HepG2 (cell line): ENCODE measurements at regions not wholly inside any gene's neighbourhood (a gene's known extent, or its start where the extent isn't known, plus 50 kb on each side); places are given as distances from the start of the nearest gene placed in this dataset.

ENCODE experiments used
- ATAC-seq: fragments of 200-7000 bp; cut with Tn5 transposase; 3 replicates; pipeline ENCODE4 v1.9.1; 2020; ENCODE audit warnings: mild to moderate bottlenecking, moderate library complexity
- BruUV-seq: library from RNA; stranded (reverse); fragments of 400-500 nt; replicated peaks from 2 replicates; lab custom pipeline; 2021; lab: Mats Ljungman, UMichigan
- CTCF ChIA-PET: fragments of 300-600 bp; formaldehyde crosslinking; extraction: SDS; loops from one replicate; lab custom pipeline; 2021; ENCODE audit warnings: low total read pairs, inconsistent platforms, low intra/inter-chr PET ratio; lab: Yijun Ruan, JAX
- POLR2A ChIA-PET: fragments of 350-600 bp; sonication (Branson Sonifier 250); formaldehyde crosslinking; loops from one replicate; lab custom pipeline; 2020; ENCODE audit warnings: antibody characterized with exemption, inconsistent platforms; lab: Yijun Ruan, JAX
- DNase-seq: peaks from one replicate; pipeline ENCODE4 v3.0.0-alpha.2; 2015; ENCODE audit warnings: low spot score
- FAIRE-seq: peaks from 3 replicates; lab custom pipeline; 2011; peaks lifted over from hg19 to GRCh38; lab: Jason Lieb, UNC
- H2AFZ ChIP-seq: one replicate; pipeline ENCODE4 v1.6.1; 2011; ENCODE audit warnings: low read length, inconsistent platforms
- H3K27ac ChIP-seq: fragments of 300-600 bp; 3 replicates; pipeline ENCODE4 v1.8.0; 2011; ENCODE audit warnings: mixed run types, mild to moderate bottlenecking, mixed read lengths, low read length, inconsistent platforms; ENCODE audit not compliant: insufficient read depth; ENCODE audit errors: extremely low read length
- H3K27me3 ChIP-seq, 2 experiments: fragments of 200-600 bp in 1 of 2; 2 replicates in 1 of 2; 3 replicates in 1 of 2; pipeline versions ENCODE4 v1.6.0 to v1.8.0; 2011; ENCODE audit warnings: low read length in 2 of 2, mild to moderate bottlenecking in 2 of 2, moderate library complexity in 2 of 2, inconsistent platforms in 1 of 2; ENCODE audit not compliant: insufficient read depth in 2 of 2, control insufficient read depth in 1 of 2
- H3K36me3 ChIP-seq, 2 experiments: fragments of 200-600 bp in 1 of 2; replicated peaks in 1 of 2; 2 replicates in 1 of 2; 3 replicates in 1 of 2; pipeline versions ENCODE4 v1.5.1 to v1.8.0; 2011; ENCODE audit warnings: low read length in 2 of 2, inconsistent platforms in 1 of 2; ENCODE audit not compliant: insufficient read depth in 2 of 2, control insufficient read depth in 1 of 2
- H3K4me1 ChIP-seq: 2 replicates; pipeline ENCODE4 v1.5.1; 2012; ENCODE audit warnings: low read length, inconsistent platforms; ENCODE audit not compliant: insufficient read depth
- H3K4me2 ChIP-seq: 2 replicates; pipeline ENCODE4 v1.6.0; 2011; ENCODE audit warnings: low read depth, low read length, inconsistent platforms
- H3K4me3 ChIP-seq, 3 experiments: fragments of 200-600 bp in 1 of 3; sonication (generic), shearing (Covaris generic) in 1 of 3; replicated peaks in 1 of 3; 2 replicates each; pipeline ENCODE4 v1.5.1; 2011 to 2016; ENCODE audit warnings: low read length in 3 of 3, inconsistent platforms in 2 of 3, low read depth in 2 of 3, mild to moderate bottlenecking in 2 of 3, control low read depth in 1 of 3, mixed read lengths in 1 of 3; ENCODE audit not compliant: insufficient read depth in 1 of 3
- H3K79me2 ChIP-seq: one replicate; pipeline ENCODE4 v1.6.1; 2011; ENCODE audit warnings: low read length, inconsistent platforms; ENCODE audit not compliant: insufficient read depth
- H3K9ac ChIP-seq: 2 replicates; pipeline ENCODE4 v1.6.0; 2011; ENCODE audit warnings: mild to moderate bottlenecking, low read depth, low read length, inconsistent platforms; ENCODE audit not compliant: insufficient read depth
- H3K9me3 ChIP-seq: 2 replicates; pipeline ENCODE4 v1.5.1; 2012; ENCODE audit warnings: mild to moderate bottlenecking, low read length
- H4K20me1 ChIP-seq: 2 replicates; pipeline ENCODE4 v1.6.0; 2011; ENCODE audit warnings: inconsistent platforms, mild to moderate bottlenecking, low read length, moderate library complexity; ENCODE audit not compliant: insufficient read depth
- BCL6 ChIP-seq: IDR thresholded peaks from 2 replicates; pipeline ENCODE4 v1.6.1; 2016; ENCODE audit warnings: missing genetic modification reagents, missing compliant biosample characterization
- EHMT2 ChIP-seq: fragments of 200-600 bp; sonication (generic); IDR thresholded peaks from 2 replicates; pipeline ENCODE4 v1.7.0; 2017; ENCODE audit warnings: antibody characterized with exemption, low read depth, low read length, borderline replicate concordance
- FIP1L1 ChIP-seq: fragments of 200-400 bp; formaldehyde crosslinking; IDR thresholded peaks from 2 replicates; pipeline ENCODE4 v1.6.1; 2018; ENCODE audit warnings: low read depth, mild to moderate bottlenecking, low read length, moderate library complexity, borderline replicate concordance; ENCODE audit not compliant: insufficient read depth
- FOXJ3 ChIP-seq: sonication (generic); formaldehyde crosslinking; IDR thresholded peaks from 2 replicates; pipeline ENCODE4 v1.4.0; 2020; ENCODE audit warnings: missing genetic modification reagents, mild to moderate bottlenecking, borderline replicate concordance
- HNRNPK ChIP-seq: fragments of 200-400 bp; formaldehyde crosslinking; IDR thresholded peaks from 2 replicates; pipeline ENCODE4 v1.6.1; 2018; ENCODE audit warnings: low read length, low read depth, moderate library complexity, mild to moderate bottlenecking; ENCODE audit not compliant: poor library complexity, severe bottlenecking
- ONECUT2 ChIP-seq: sonication (generic); formaldehyde crosslinking; IDR thresholded peaks from 2 replicates; pipeline ENCODE4 v1.4.0; 2020; ENCODE audit warnings: missing genetic modification reagents
- ZNF224 ChIP-seq: sonication (generic); formaldehyde crosslinking; IDR thresholded peaks from 2 replicates; pipeline ENCODE4 v1.5.0; 2020; ENCODE audit warnings: mild to moderate bottlenecking, missing genetic modification reagents
- ZNF496 ChIP-seq: sonication (generic); formaldehyde crosslinking; IDR thresholded peaks from 2 replicates; pipeline ENCODE4 v1.8.1; 2023; ENCODE audit warnings: mild to moderate bottlenecking, moderate library complexity, missing genetic modification reagents; ENCODE audit not compliant: insufficient replicate concordance
- WGBS: methylation state at CpG from one replicate; pipeline ENCODE4 v1.1.6; 2017; ENCODE audit warnings: low lambda C conversion rate; 5-methylcytosine and 5-hydroxymethylcytosine counted together
- in situ Hi-C: cut with HindIII; loops from 2 replicates; pipeline ENCODE4 v1.10.0; 2017; ENCODE audit warnings: low pct_unique_long_range_greater_than_20kb; ENCODE audit not compliant: extremely low pct_ligation_motif_present
- intact Hi-C: fragments of 100-400 bp; cut with micrococcal nuclease; formaldehyde crosslinking; loops from one replicate; pipeline ENCODE4 v1.10.0; 2022; ENCODE audit not compliant: unreplicated experiment
- TF ChIP-seq, protein P1 (sequence below): sonication (generic); formaldehyde crosslinking; IDR thresholded peaks from 2 replicates; pipeline ENCODE4 v1.5.1; 2020; ENCODE audit warnings: mild to moderate bottlenecking, missing genetic modification reagents, moderate library complexity
- TF ChIP-seq, protein P2 (sequence below): sonication (generic); formaldehyde crosslinking; IDR thresholded peaks from 2 replicates; pipeline ENCODE4 v1.5.0; 2020; ENCODE audit warnings: mild to moderate bottlenecking, missing genetic modification reagents, borderline replicate concordance

DNA sequence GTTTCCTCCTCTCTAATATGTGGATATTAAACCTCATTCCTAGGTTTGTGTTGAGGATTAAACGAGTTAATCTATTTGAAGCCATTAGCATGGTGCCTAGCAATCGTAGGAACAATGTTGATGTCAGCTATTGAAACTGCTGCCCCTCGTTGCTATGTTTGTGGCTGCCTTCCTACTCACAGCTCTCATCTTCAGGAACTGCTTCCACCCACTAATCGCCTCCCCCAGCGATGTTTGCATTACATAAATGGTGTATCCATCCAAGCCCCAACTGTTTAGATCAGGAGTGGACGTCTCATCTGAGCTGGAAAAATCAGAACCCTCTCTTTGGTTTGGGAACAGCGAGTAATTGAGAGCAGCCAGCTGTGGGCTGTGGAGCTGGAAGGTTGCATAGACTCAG, 416.6 kb downstream of the ARHGEF28 start:
- FAIRE-seq (no peak), ATAC-seq (no peak)
- Histone ChIP-seq H2AFZ (no peak overlapping the region), H3K4me2 (no peak overlapping the region), H3K36me3 (no peaks in the 10 kb centered on the region), H3K27ac (no peak overlapping the region), H3K4me1 (no peaks in the 10 kb centered on the region), H3K79me2 (no peaks in the 10 kb centered on the region), H4K20me1 (no peaks in the 10 kb centered on the region), H3K27me3 (no peaks in the 10 kb centered on the region; a peak in 1 of 5 replicates), H3K9ac (no peak overlapping the region), H3K9me3 (no peaks in the 10 kb centered on the region)
- CTCF ChIA-PET, result no interaction called here
- WGBS, result 12% methylated on average over 7 of the region's 7 CpGs
- intact Hi-C loops, result no loop called here
- POLR2A ChIA-PET, result no interaction called here
- no TSS peak for BruUV-seq
- in situ Hi-C loops, result loop anchor here (10.0 kb wide), 1 partner anchor 602 kb away; the partner anchor contains the start of gene ENC1
- TF ChIP-seq, protein P1, sequence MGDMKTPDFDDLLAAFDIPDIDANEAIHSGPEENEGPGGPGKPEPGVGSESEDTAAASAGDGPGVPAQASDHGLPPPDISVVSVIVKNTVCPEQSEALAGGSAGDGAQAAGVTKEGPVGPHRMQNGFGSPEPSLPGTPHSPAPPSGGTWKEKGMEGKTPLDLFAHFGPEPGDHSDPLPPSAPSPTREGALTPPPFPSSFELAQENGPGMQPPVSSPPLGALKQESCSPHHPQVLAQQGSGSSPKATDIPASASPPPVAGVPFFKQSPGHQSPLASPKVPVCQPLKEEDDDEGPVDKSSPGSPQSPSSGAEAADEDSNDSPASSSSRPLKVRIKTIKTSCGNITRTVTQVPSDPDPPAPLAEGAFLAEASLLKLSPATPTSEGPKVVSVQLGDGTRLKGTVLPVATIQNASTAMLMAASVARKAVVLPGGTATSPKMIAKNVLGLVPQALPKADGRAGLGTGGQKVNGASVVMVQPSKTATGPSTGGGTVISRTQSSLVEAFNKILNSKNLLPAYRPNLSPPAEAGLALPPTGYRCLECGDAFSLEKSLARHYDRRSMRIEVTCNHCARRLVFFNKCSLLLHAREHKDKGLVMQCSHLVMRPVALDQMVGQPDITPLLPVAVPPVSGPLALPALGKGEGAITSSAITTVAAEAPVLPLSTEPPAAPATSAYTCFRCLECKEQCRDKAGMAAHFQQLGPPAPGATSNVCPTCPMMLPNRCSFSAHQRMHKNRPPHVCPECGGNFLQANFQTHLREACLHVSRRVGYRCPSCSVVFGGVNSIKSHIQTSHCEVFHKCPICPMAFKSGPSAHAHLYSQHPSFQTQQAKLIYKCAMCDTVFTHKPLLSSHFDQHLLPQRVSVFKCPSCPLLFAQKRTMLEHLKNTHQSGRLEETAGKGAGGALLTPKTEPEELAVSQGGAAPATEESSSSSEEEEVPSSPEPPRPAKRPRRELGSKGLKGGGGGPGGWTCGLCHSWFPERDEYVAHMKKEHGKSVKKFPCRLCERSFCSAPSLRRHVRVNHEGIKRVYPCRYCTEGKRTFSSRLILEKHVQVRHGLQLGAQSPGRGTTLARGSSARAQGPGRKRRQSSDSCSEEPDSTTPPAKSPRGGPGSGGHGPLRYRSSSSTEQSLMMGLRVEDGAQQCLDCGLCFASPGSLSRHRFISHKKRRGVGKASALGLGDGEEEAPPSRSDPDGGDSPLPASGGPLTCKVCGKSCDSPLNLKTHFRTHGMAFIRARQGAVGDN (CRISPR knock-in tag), result no peak
- TF ChIP-seq FOXJ3 (CRISPR knock-in tag), result no peak
- TF ChIP-seq, all 625 proteins: peak for 0
- H3K4me3 ChIP-seq, result no peak overlapping the region
- DNase-seq, result no peak

DNA sequence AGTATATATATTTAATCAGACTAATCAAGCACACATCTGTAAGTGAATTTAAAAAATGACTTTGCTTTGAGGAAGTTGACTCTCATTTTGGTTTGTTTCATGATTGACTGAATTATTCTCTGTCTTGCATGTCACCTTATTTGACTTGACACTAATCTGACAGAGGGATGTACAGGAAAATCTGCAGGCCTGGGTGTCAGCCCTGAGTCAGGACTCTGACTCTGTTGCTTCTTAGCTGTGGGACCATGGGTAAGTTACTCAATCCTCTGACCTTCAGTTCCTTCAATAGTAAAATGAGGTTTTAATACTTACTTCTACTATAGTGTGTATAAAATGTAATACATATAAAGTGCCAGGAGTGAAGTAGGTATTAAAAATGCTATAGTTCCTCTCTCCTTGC, 415.9 kb downstream of the ARHGEF28 start:
- ATAC-seq (no peak), FAIRE-seq (no peak), DNase-seq (no peak)
- POLR2A ChIA-PET, result no interaction called here
- no peaks in the 10 kb centered on the region for H3K9me3 ChIP-seq
- H3K4me2 ChIP-seq, result no peak overlapping the region
- in situ Hi-C loops, result loop anchor here (10.0 kb wide), 1 partner anchor 603 kb away; the partner anchor contains the start of gene ENC1
- H2AFZ ChIP-seq, result no peak overlapping the region
- BruUV-seq, result no TSS peak
- no peaks in the 10 kb centered on the region for H3K4me1 ChIP-seq
- H3K79me2 ChIP-seq, result no peaks in the 10 kb centered on the region
- CTCF ChIA-PET, result no interaction called here
- H3K36me3 ChIP-seq, result no peaks in the 10 kb centered on the region
- no peak overlapping the region for H3K9ac ChIP-seq
- no peak overlapping the region for H3K27ac ChIP-seq
- H3K27me3 ChIP-seq, result no peaks in the 10 kb centered on the region; a peak in 1 of 5 replicates
- no peak overlapping the region for H3K4me3 ChIP-seq
- no peaks in the 10 kb centered on the region for H4K20me1 ChIP-seq
- intact Hi-C loops, result no loop called here
- TF ChIP-seq ZNF224 (no peak), EHMT2 (no peak), BCL6 (CRISPR knock-in tag) (no peak), ONECUT2 (no peak), FIP1L1 (no peak), ZNF496 (no peak), HNRNPK (no peak)
- TF ChIP-seq, protein P2, sequence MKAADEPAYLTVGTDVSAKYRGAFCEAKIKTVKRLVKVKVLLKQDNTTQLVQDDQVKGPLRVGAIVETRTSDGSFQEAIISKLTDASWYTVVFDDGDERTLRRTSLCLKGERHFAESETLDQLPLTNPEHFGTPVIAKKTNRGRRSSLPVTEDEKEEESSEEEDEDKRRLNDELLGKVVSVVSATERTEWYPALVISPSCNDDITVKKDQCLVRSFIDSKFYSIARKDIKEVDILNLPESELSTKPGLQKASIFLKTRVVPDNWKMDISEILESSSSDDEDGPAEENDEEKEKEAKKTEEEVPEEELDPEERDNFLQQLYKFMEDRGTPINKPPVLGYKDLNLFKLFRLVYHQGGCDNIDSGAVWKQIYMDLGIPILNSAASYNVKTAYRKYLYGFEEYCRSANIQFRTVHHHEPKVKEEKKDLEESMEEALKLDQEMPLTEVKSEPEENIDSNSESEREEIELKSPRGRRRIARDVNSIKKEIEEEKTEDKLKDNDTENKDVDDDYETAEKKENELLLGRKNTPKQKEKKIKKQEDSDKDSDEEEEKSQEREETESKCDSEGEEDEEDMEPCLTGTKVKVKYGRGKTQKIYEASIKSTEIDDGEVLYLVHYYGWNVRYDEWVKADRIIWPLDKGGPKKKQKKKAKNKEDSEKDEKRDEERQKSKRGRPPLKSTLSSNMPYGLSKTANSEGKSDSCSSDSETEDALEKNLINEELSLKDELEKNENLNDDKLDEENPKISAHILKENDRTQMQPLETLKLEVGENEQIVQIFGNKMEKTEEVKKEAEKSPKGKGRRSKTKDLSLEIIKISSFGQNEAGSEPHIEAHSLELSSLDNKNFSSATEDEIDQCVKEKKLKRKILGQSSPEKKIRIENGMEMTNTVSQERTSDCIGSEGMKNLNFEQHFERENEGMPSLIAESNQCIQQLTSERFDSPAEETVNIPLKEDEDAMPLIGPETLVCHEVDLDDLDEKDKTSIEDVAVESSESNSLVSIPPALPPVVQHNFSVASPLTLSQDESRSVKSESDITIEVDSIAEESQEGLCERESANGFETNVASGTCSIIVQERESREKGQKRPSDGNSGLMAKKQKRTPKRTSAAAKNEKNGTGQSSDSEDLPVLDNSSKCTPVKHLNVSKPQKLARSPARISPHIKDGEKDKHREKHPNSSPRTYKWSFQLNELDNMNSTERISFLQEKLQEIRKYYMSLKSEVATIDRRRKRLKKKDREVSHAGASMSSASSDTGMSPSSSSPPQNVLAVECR (CRISPR knock-in tag), result no peak
